Keratinocyte (primary cell): ENCODE measurements at regions not wholly inside any gene's neighbourhood (a gene's known extent, or its start where the extent isn't known, plus 50 kb on each side); places are given as distances from the start of the nearest gene placed in this dataset.
A peak's percentile ranks its signal among the peaks of the same experiment; 100 is the strongest.

Experiments
- DNase-seq: peaks from one replicate; pipeline ENCODE4 v3.0.0-alpha.2; 2011; ENCODE audit warnings: low read depth, missing footprints, low spot score
- FAIRE-seq: peaks from 2 replicates; lab custom pipeline; 2011; peaks lifted over from hg19 to GRCh38; lab: Jason Lieb, UNC
- H2AFZ ChIP-seq: 2 replicates; pipeline ENCODE4 v1.6.0; 2012; ENCODE audit warnings: low read length, control low read depth, inconsistent platforms; ENCODE audit not compliant: control insufficient read depth
- H3K27ac ChIP-seq: 2 replicates; pipeline ENCODE4 v1.5.1; 2011; ENCODE audit warnings: low read length; ENCODE audit not compliant: control insufficient read depth, insufficient read depth
- H3K27me3 ChIP-seq: 3 replicates; pipeline ENCODE4 v1.6.0; 2011; ENCODE audit warnings: low read length; ENCODE audit not compliant: control insufficient read depth, insufficient read depth; ENCODE audit errors: extremely low read depth
- H3K36me3 ChIP-seq, 2 experiments: 2 replicates in 1 of 2; 3 replicates in 1 of 2; pipeline ENCODE4 v1.5.1; 2011; ENCODE audit warnings: low read length in 2 of 2, mild to moderate bottlenecking in 1 of 2; ENCODE audit not compliant: control insufficient read depth in 2 of 2, insufficient read depth in 2 of 2; ENCODE audit errors: extremely low read depth in 1 of 2
- H3K4me1 ChIP-seq: 3 replicates; pipeline ENCODE4 v1.5.1; 2011; ENCODE audit warnings: low read length; ENCODE audit not compliant: control insufficient read depth, insufficient read depth; ENCODE audit errors: extremely low read depth
- H3K4me2 ChIP-seq: 3 replicates; pipeline ENCODE4 v1.6.0; 2011; ENCODE audit warnings: low read depth, low read length; ENCODE audit not compliant: control insufficient read depth, insufficient read depth; ENCODE audit errors: extremely low read depth
- H3K4me3 ChIP-seq, 3 experiments: fragments of 200-600 bp in 1 of 3; sonication (generic) in 1 of 3; 2 replicates in 2 of 3; 3 replicates in 1 of 3; pipeline ENCODE4 v1.5.1; 2011 to 2016; ENCODE audit warnings: low read length in 3 of 3, mild to moderate bottlenecking in 3 of 3, control low read depth in 2 of 3, inconsistent platforms in 1 of 3, low read depth in 1 of 3, mixed read lengths in 1 of 3, mixed run types in 1 of 3, moderate library complexity in 1 of 3; ENCODE audit not compliant: control insufficient read depth in 2 of 3, insufficient read depth in 2 of 3; ENCODE audit errors: extremely low read depth in 1 of 3
- H3K79me2 ChIP-seq: 2 replicates; pipeline ENCODE4 v1.6.0; 2012; ENCODE audit warnings: low read length; ENCODE audit not compliant: control insufficient read depth, insufficient read depth
- H3K9ac ChIP-seq: 3 replicates; pipeline ENCODE4 v1.6.0; 2011; ENCODE audit warnings: low read length; ENCODE audit not compliant: control insufficient read depth, insufficient read depth; ENCODE audit errors: extremely low read depth
- H3K9me1 ChIP-seq: 3 replicates; pipeline ENCODE4 v1.6.0; 2011; ENCODE audit warnings: low read length; ENCODE audit not compliant: control insufficient read depth, insufficient read depth; ENCODE audit errors: extremely low read depth
- H3K9me3 ChIP-seq: 2 replicates; pipeline ENCODE4 v1.5.1; 2012; ENCODE audit warnings: low read depth, low read length; ENCODE audit not compliant: control insufficient read depth
- H4K20me1 ChIP-seq: 3 replicates; pipeline ENCODE4 v1.6.0; 2011; ENCODE audit warnings: low read length; ENCODE audit not compliant: control insufficient read depth, insufficient read depth; ENCODE audit errors: extremely low read depth
- EZH2 ChIP-seq: IDR thresholded peaks from one replicate; pipeline ENCODE4 v1.6.1; 2012; ENCODE audit warnings: inconsistent platforms, mild to moderate bottlenecking, low read length, moderate library complexity
- dilution Hi-C: fragments of 300-500 bp; cut with MboI; formaldehyde crosslinking; loops from one replicate; pipeline ENCODE4 v1.7.0; 2020; ENCODE audit warnings: low sequenced_read_pairs; ENCODE audit not compliant: extremely low pct_ligation_motif_present
- TF ChIP-seq, protein P1 (sequence below), 3 experiments: IDR thresholded peaks in 1 of 3; conservative IDR thresholded peaks in 1 of 3; optimal IDR thresholded peaks in 1 of 3; 2 replicates in 2 of 3; 3 replicates in 1 of 3; pipeline versions ENCODE3 to v1.5.1; 2011; ENCODE audit warnings: low read length in 3 of 3, mild to moderate bottlenecking in 3 of 3, moderate library complexity in 2 of 3, control low read depth in 1 of 3, inconsistent platforms in 1 of 3; ENCODE audit not compliant: insufficient read depth in 2 of 3; ENCODE audit errors: extremely low read depth in 1 of 3

DNA sequence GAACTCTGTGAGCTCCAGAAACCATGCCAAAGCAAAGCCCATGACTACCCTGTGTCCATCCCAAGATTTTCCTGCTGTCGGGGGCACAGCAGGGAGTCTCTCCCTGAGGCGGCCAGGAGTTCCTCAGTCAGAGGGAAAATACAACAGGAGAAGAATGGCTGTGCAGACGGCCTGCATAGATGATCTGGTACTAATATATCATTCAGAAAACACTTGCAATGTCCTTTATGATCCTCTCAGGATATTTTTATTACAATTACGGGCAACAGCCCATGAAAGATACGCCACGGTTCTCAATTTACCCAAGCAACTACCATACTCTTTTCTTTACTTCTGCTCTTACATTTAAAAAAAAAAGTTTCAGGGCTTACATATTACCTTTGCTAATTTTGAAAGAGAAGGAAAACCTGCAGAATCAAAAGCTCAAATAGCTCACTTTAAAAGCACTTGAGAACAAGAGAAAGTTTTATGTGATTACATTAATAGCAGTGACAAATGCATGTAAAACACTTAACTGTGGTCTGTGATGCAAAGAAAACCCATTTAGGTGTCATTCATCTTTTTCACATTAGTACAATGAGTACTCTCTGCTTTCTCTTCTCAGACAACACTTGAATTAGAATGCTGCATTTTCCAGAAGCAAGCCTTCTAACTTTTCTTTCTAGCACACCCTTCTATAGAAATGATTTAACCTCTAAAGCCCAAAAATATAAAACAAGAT lies 460.8 kb downstream of the KLF5 start:
- no peak for TF ChIP-seq EZH2
- TF ChIP-seq, protein P1, sequence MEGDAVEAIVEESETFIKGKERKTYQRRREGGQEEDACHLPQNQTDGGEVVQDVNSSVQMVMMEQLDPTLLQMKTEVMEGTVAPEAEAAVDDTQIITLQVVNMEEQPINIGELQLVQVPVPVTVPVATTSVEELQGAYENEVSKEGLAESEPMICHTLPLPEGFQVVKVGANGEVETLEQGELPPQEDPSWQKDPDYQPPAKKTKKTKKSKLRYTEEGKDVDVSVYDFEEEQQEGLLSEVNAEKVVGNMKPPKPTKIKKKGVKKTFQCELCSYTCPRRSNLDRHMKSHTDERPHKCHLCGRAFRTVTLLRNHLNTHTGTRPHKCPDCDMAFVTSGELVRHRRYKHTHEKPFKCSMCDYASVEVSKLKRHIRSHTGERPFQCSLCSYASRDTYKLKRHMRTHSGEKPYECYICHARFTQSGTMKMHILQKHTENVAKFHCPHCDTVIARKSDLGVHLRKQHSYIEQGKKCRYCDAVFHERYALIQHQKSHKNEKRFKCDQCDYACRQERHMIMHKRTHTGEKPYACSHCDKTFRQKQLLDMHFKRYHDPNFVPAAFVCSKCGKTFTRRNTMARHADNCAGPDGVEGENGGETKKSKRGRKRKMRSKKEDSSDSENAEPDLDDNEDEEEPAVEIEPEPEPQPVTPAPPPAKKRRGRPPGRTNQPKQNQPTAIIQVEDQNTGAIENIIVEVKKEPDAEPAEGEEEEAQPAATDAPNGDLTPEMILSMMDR (optimal IDR thresholded peaks at IDR 0.05 in 1 of 3, IDR thresholded peaks at IDR 0.05 in 1 of 3, conservative IDR thresholded peaks at IDR 0.05 in 1 of 3; ENCODE audit: extremely low read depth in 1 of 3, insufficient read depth in 2 of 3, low read length in 3 of 3), result no peak
- Histone ChIP-seq H3K27ac (no peak overlapping the region), H3K9ac (no peak overlapping the region), H4K20me1 (no peaks in the 10 kb centered on the region), H3K27me3 (no peaks in the 10 kb centered on the region), H3K9me3 (no peaks in the 10 kb centered on the region), H3K36me3 (no peaks in the 10 kb centered on the region), H3K4me2 (no peak overlapping the region), H3K9me1 (no peaks in the 10 kb centered on the region), H2AFZ (no peak overlapping the region), H3K4me1 (peaks cover 4% of the 10 kb centered on the region), H3K4me3 (no peak overlapping the region), H3K79me2 (no peaks in the 10 kb centered on the region)
- FAIRE-seq, result no peak
- dilution Hi-C loops, result no loop called here
- DNase-seq, result no peak

DNA sequence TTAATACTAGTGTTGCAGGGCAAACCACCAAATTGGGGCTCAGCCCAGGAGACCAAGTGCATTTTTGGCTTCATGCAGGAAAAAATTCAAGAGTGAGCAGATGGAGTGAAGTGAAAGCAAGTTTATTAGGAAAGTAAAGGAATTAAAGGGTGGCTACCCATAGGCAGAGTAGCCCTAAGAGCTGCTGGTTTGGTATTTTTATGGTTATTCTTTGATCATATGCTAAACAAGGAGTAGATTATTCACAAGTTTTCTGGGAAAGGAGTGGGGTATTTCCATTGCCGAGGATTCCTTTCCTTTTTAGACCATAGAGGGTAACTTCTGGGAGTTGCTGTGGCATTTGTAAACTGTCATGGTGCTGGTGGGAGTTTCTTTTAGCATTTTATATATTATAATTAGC lies 459.0 kb downstream of the KLF5 start:
- no peak overlapping the region for H3K4me2 ChIP-seq
- no peaks in the 10 kb centered on the region for H3K36me3 ChIP-seq
- no peak overlapping the region for H3K27ac ChIP-seq
- H3K4me3 ChIP-seq, result no peak overlapping the region
- no peak overlapping the region for H3K9ac ChIP-seq
- no peak for DNase-seq
- peaks cover 14% of the 10 kb centered on the region for H3K4me1 ChIP-seq
- dilution Hi-C loops, result no loop called here
- H4K20me1 ChIP-seq, result no peaks in the 10 kb centered on the region
- TF ChIP-seq EZH2, result no peak
- TF ChIP-seq, protein P1 (optimal IDR thresholded peaks at IDR 0.05 in 1 of 3, IDR thresholded peaks at IDR 0.05 in 1 of 3, conservative IDR thresholded peaks at IDR 0.05 in 1 of 3; ENCODE audit: extremely low read depth in 1 of 3, insufficient read depth in 2 of 3, low read length in 3 of 3), result no peak
- H3K9me3 ChIP-seq, result no peaks in the 10 kb centered on the region
- peak overlapping the region; percentile 18 for H2AFZ ChIP-seq
- no peak for FAIRE-seq
- H3K27me3 ChIP-seq, result no peaks in the 10 kb centered on the region
- H3K79me2 ChIP-seq, result no peaks in the 10 kb centered on the region
- no peaks in the 10 kb centered on the region for H3K9me1 ChIP-seq
